Erythroblast (primary cell): ENCODE measurements at regions not wholly inside any gene's neighbourhood (a gene's known extent, or its start where the extent isn't known, plus 50 kb on each side); places are given as distances from the start of the nearest gene placed in this dataset.

Source experiments
- GATA1 ChIP-seq: IDR thresholded peaks from 2 replicates; pipeline ENCODE4 v1.6.1; 2011; ENCODE audit warnings: low read depth, mild to moderate bottlenecking, control low read depth, low read length, moderate library complexity
- POLR2A ChIP-seq: IDR thresholded peaks from 2 replicates; pipeline ENCODE4 v1.6.1; 2011; ENCODE audit warnings: mild to moderate bottlenecking, low read length

DNA sequence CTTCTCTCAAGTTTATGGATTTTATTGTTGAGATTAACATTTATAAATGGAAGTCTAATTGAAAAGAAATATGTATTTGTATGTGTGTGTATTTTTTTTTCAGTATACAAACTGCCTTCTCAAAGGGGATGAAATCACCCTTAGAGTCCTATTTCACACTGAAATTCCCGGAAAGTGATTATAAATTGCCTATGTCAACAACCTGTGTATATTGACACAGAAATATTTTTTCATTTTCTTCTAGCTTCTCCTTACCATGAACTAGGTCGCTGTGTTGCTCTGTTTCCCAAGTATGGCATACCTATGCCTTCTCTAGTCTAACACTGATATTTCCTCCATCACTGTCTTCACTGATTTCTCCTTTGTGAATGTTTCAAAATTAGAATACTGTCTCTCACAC, 444.0 kb upstream of the AZI2 start:
- TF ChIP-seq POLR2A, result no peak
- TF ChIP-seq GATA1, result no peak
